Bronchial epithelial cell (primary cell): ENCODE measurements at regions not wholly inside any gene's neighbourhood (a gene's known extent, or its start where the extent isn't known, plus 50 kb on each side); places are given as distances from the start of the nearest gene placed in this dataset.
A peak's percentile ranks its signal among the peaks of the same experiment; 100 is the strongest.

Experiments
- DNase-seq: peaks from one replicate; pipeline ENCODE4 v3.0.0-alpha.2; 2010; ENCODE audit warnings: low read depth
- FAIRE-seq: peaks from 2 replicates; lab custom pipeline; 2011; peaks lifted over from hg19 to GRCh38; lab: Jason Lieb, UNC
- H3K27me3 ChIP-seq: 2 replicates; pipeline ENCODE4 v1.5.1; 2011; ENCODE audit warnings: low read length; ENCODE audit not compliant: control insufficient read depth, insufficient read depth
- H3K36me3 ChIP-seq: 2 replicates; pipeline ENCODE4 v1.5.1; 2011; ENCODE audit warnings: low read length; ENCODE audit not compliant: control insufficient read depth, insufficient read depth
- H3K4me3 ChIP-seq: 2 replicates; pipeline ENCODE4 v1.5.1; 2011; ENCODE audit warnings: mild to moderate bottlenecking, low read depth, low read length, control low read depth
- TF ChIP-seq, protein P1 (sequence below): IDR thresholded peaks from 2 replicates; pipeline ENCODE4 v1.5.1; 2011; ENCODE audit warnings: mild to moderate bottlenecking, moderate library complexity, low read length, control low read depth, inconsistent platforms; ENCODE audit not compliant: insufficient read depth, severe bottlenecking

- H3K4me3 ChIP-seq, result no peak overlapping the region
- DNase-seq (no peak), FAIRE-seq (no peak)
- no peaks in the 10 kb centered on the region for H3K27me3 ChIP-seq
- TF ChIP-seq, protein P1, sequence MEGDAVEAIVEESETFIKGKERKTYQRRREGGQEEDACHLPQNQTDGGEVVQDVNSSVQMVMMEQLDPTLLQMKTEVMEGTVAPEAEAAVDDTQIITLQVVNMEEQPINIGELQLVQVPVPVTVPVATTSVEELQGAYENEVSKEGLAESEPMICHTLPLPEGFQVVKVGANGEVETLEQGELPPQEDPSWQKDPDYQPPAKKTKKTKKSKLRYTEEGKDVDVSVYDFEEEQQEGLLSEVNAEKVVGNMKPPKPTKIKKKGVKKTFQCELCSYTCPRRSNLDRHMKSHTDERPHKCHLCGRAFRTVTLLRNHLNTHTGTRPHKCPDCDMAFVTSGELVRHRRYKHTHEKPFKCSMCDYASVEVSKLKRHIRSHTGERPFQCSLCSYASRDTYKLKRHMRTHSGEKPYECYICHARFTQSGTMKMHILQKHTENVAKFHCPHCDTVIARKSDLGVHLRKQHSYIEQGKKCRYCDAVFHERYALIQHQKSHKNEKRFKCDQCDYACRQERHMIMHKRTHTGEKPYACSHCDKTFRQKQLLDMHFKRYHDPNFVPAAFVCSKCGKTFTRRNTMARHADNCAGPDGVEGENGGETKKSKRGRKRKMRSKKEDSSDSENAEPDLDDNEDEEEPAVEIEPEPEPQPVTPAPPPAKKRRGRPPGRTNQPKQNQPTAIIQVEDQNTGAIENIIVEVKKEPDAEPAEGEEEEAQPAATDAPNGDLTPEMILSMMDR, result no peak
- H3K36me3 ChIP-seq, result no peaks in the 10 kb centered on the region
Measured at GRCh38 chr14:100472491-100472890, 114.7 kb downstream of the BEGAIN start.

- DNase-seq (no peak), FAIRE-seq (no peak)
- no peak overlapping the region for H3K4me3 ChIP-seq
- no peaks in the 10 kb centered on the region for H3K36me3 ChIP-seq
- TF ChIP-seq, protein P1, result no peak
- H3K27me3 ChIP-seq, result no peaks in the 10 kb centered on the region
Measured at GRCh38 chr14:100473249-100473648, 114.0 kb downstream of the BEGAIN start.

DNA sequence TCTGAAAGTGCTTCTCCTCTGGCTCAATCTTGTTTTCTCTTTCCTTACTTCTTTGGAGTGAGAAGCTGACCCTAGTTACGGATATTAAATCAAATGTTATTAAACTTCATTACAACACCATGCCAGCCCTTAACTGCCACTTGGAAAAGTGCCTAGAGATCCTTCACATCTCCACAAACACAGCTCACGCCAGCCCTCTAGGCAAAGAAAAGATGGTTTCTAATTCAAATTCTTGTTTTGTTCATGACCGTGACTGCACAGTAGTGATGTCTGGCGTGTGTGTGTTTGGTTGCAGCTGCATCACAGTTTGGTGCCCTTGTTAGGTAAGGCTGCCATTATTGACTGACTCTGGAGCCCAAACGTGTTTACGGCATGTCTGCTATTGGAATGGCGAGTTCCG lies 113.0 kb downstream of the BEGAIN start:
- no peaks in the 10 kb centered on the region for H3K27me3 ChIP-seq
- TF ChIP-seq, protein P1, result no peak
- FAIRE-seq, result no peak

DNA sequence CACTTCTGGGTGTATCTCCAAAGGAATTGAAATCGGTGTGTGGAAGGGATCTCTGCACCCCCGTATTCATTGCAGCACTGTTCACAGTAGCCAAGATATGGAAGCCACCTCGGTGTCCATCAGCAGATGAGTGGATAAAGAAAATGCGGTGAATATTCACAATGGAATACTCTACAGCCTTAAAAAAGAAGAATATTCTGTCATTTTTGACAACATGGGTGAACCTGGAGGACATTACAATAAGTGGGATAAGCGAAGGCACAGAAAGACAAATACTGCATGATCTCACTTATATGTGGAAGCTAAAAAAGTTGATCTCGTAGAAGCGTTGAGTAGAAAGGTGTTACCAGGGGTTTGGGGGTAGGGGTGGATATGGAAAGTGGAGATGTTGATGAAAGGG lies 111.9 kb downstream of the BEGAIN start:
- H3K36me3 ChIP-seq, result no peaks in the 10 kb centered on the region
- DNase-seq (no peak), FAIRE-seq (no peak)
- no peaks in the 10 kb centered on the region for H3K27me3 ChIP-seq
- TF ChIP-seq, protein P1, result no peak
- no peak overlapping the region for H3K4me3 ChIP-seq

More for the DNA sequence above, 113.0 kb downstream of the BEGAIN start:
- Histone ChIP-seq H3K4me3 (no peak overlapping the region), H3K36me3 (no peaks in the 10 kb centered on the region)
- no peak for DNase-seq

DNA sequence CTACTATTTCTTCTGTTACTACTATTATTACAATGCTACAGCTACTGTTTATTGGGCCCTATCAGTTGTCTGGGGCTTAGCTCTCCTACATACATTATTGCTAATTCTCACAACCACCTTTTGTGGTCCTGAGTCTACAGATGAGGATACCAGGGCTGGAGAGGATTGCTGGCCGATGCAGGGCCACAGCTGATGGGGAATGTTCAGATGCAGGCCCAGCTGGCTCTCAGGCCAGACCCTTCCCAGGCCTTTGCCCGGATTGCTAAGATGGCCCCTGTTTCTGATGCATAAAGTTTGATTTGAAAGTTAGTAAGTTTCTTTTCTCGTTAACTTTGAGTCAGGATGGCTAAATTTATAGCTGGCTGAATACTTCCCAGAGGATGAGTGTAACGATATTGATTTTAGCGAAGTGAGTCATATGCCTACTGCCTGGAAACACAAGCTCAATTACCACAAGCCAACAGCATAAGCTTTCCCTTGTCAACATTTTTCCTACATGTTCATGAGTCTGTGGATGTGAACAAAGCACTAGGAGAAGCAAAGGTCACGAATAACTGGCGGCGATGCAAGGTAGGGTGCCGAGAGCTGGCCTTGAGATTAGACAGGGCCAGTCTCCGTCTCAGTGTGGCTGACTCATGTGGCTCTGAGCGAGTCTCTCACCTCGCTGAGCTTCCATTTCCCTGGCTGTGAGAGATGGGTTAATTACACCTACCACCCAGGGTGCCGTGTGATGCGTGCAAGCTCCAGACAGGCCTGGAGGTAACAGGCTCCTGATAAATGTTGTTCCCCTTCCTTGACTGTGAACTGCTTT lies 111.0 kb downstream of the BEGAIN start:
- H3K4me3 ChIP-seq, result no peak overlapping the region
- no peak for FAIRE-seq

More for the DNA sequence above, 111.0 kb downstream of the BEGAIN start:
- Histone ChIP-seq H3K27me3 (no peaks in the 10 kb centered on the region), H3K36me3 (no peaks in the 10 kb centered on the region)
- DNase-seq, result peak; percentile 45
- TF ChIP-seq, protein P1, result no peak
